Transverse colon (tissue), 3 donors: ENCODE measurements at regions not wholly inside any gene's neighbourhood (a gene's known extent, or its start where the extent isn't known, plus 50 kb on each side); places are given as distances from the start of the nearest gene placed in this dataset.

ENCODE experiments used
- CTCF ChIP-seq, 5 experiments: fragments of 200-600 bp in 3 of 5; fragments of 450-650 bp in 2 of 5; sonication (generic) in 3 of 5; IDR thresholded peaks; 1 replicate in 2 of 5; 2 replicates in 3 of 5; pipeline ENCODE4 v1.5.1; 2016 to 2017; ENCODE audit warnings: antibody characterized with exemption in 5 of 5, inconsistent platforms in 3 of 5, mild to moderate bottlenecking in 2 of 5, moderate library complexity in 1 of 5
- POLR2A ChIP-seq: fragments of 450-650 bp; IDR thresholded peaks from one replicate; pipeline ENCODE4 v1.6.1; 2016; ENCODE audit warnings: antibody characterized with exemption, mild to moderate bottlenecking, moderate library complexity

- TF ChIP-seq POLR2A, result no peak
- no peak for TF ChIP-seq CTCF (IDR thresholded peaks at IDR 0.05)
These were observed 81.1 kb downstream of the FAM47B start for GRCh38 chrX:35023683-35024082.
